ENCODE measurements at regions not wholly inside any gene's neighbourhood (a gene's known extent, or its start where the extent isn't known, plus 50 kb on each side); places are given as distances from the start of the nearest gene placed in this dataset.

GRCh38 chr18:45324101-45324494, 291.2 kb upstream of the SLC14A2 start:
- Histone ChIP-seq H3K4me2 (replicated peaks; ENCODE audit: low read depth, low read length, poor library complexity, severe bottlenecking) (no peak overlapping the region), H3K9me3 (ENCODE audit: control extremely low read depth in 1 of 3, control insufficient read depth in 2 of 3, insufficient read depth in 1 of 3, low read length in 2 of 3) (no peaks in the 10 kb centered on the region), H3K4me3 (ENCODE audit: control extremely low read depth in 1 of 5, extremely low read depth in 1 of 5, insufficient read depth in 1 of 5, low read depth in 2 of 5, low read length in 4 of 5) (no peak overlapping the region), H3K9ac (ENCODE audit: low read length) (no peak overlapping the region), H3K27ac (ENCODE audit: low read length in 2 of 2) (no peak overlapping the region), H3K27me3 (replicated peaks in 1 of 4; ENCODE audit: control extremely low read depth in 1 of 4, control insufficient read depth in 3 of 4, insufficient read depth in 4 of 4, low read length in 3 of 4) (no peaks in the 10 kb centered on the region), H3K36me3 (replicated peaks in 1 of 2; ENCODE audit: control extremely low read depth in 1 of 2, control insufficient read depth in 1 of 2, extremely low read depth in 1 of 2, insufficient read depth in 2 of 2, low read length in 1 of 2) (no peaks in the 10 kb centered on the region), H4K20me1 (ENCODE audit: control insufficient read depth, insufficient read depth, low read length, poor library complexity, severe bottlenecking) (no peaks in the 10 kb centered on the region), H2AFZ (ENCODE audit: insufficient read depth, low read depth, low read length, poor library complexity, severe bottlenecking) (no peak overlapping the region), H3K4me1 (ENCODE audit: control insufficient read depth in 2 of 2, insufficient read depth in 2 of 2, low read length in 2 of 2) (no peaks in the 10 kb centered on the region), H3K79me2 (ENCODE audit: control insufficient read depth, insufficient read depth, low read length) (no peaks in the 10 kb centered on the region)
- H3K4me3 Mint-ChIP-seq: no peak overlapping the region
- POLR2A ChIA-PET: no interaction called here
- no peaks in the 10 kb centered on the region for H3K9me3 Mint-ChIP-seq (ENCODE audit: insufficient read depth)
- peaks cover 20% of the 10 kb centered on the region for H3K27me3 Mint-ChIP-seq
- DNase-seq (no peak), ATAC-seq (ENCODE audit: low read depth) (no peak)
- CTCF ChIA-PET: no interaction called here
- intact Hi-C loops (cut with micrococcal nuclease): no loop called here
- 79% methylated on average over 3 of the region's 3 CpGs for WGBS (ENCODE audit: insufficient coverage)
- no peak overlapping the region for H3K27ac Mint-ChIP-seq
- TF ChIP-seq CTCF (IDR thresholded peaks at IDR 0.05) (no peak), EZH2 (IDR thresholded peaks at IDR 0.05; ENCODE audit: borderline replicate concordance, insufficient read depth, low read depth, low read length, poor library complexity, severe bottlenecking) (no peak)
- H3K4me1 Mint-ChIP-seq: no peaks in the 10 kb centered on the region

GRCh38 chr18:45324495-45325113, 290.7 kb upstream of the SLC14A2 start:
- Histone ChIP-seq H3K4me3 (ENCODE audit: control extremely low read depth in 1 of 5, extremely low read depth in 1 of 5, insufficient read depth in 1 of 5, low read depth in 2 of 5, low read length in 4 of 5) (no peak overlapping the region), H3K4me2 (replicated peaks; ENCODE audit: low read depth, low read length, poor library complexity, severe bottlenecking) (no peak overlapping the region), H4K20me1 (ENCODE audit: control insufficient read depth, insufficient read depth, low read length, poor library complexity, severe bottlenecking) (no peaks in the 10 kb centered on the region), H3K9me3 (ENCODE audit: control extremely low read depth in 1 of 3, control insufficient read depth in 2 of 3, insufficient read depth in 1 of 3, low read length in 2 of 3) (no peaks in the 10 kb centered on the region), H3K79me2 (ENCODE audit: control insufficient read depth, insufficient read depth, low read length) (no peaks in the 10 kb centered on the region), H3K27ac (ENCODE audit: low read length in 2 of 2) (no peak overlapping the region), H2AFZ (ENCODE audit: insufficient read depth, low read depth, low read length, poor library complexity, severe bottlenecking) (no peak overlapping the region), H3K36me3 (replicated peaks in 1 of 2; ENCODE audit: control extremely low read depth in 1 of 2, control insufficient read depth in 1 of 2, extremely low read depth in 1 of 2, insufficient read depth in 2 of 2, low read length in 1 of 2) (no peaks in the 10 kb centered on the region), H3K27me3 (replicated peaks in 1 of 4; ENCODE audit: control extremely low read depth in 1 of 4, control insufficient read depth in 3 of 4, insufficient read depth in 4 of 4, low read length in 3 of 4) (no peaks in the 10 kb centered on the region), H3K9ac (ENCODE audit: low read length) (no peak overlapping the region), H3K4me1 (ENCODE audit: control insufficient read depth in 2 of 2, insufficient read depth in 2 of 2, low read length in 2 of 2) (no peaks in the 10 kb centered on the region)
- DNase-seq (no peak), ATAC-seq (ENCODE audit: low read depth) (no peak)
- no peak overlapping the region for H3K27ac Mint-ChIP-seq
- TF ChIP-seq CTCF (IDR thresholded peaks at IDR 0.05) (no peak), EZH2 (IDR thresholded peaks at IDR 0.05; ENCODE audit: borderline replicate concordance, insufficient read depth, low read depth, low read length, poor library complexity, severe bottlenecking) (no peak)
- H3K9me3 Mint-ChIP-seq (ENCODE audit: insufficient read depth): no peaks in the 10 kb centered on the region
- CTCF ChIA-PET: no interaction called here
- 77% methylated on average over 3 of the region's 10 CpGs for WGBS (ENCODE audit: insufficient coverage)
- no peaks in the 10 kb centered on the region for H3K4me1 Mint-ChIP-seq
- H3K27me3 Mint-ChIP-seq: peaks cover 19% of the 10 kb centered on the region
- intact Hi-C loops (cut with micrococcal nuclease): no loop called here
- POLR2A ChIA-PET: no interaction called here
- H3K4me3 Mint-ChIP-seq: no peak overlapping the region
